ENCODE measurements at regions not wholly inside any gene's neighbourhood (a gene's known extent, or its start where the extent isn't known, plus 50 kb on each side); places are given as distances from the start of the nearest gene placed in this dataset.
A peak's percentile ranks its signal among the peaks of the same experiment; 100 is the strongest.

DNA sequence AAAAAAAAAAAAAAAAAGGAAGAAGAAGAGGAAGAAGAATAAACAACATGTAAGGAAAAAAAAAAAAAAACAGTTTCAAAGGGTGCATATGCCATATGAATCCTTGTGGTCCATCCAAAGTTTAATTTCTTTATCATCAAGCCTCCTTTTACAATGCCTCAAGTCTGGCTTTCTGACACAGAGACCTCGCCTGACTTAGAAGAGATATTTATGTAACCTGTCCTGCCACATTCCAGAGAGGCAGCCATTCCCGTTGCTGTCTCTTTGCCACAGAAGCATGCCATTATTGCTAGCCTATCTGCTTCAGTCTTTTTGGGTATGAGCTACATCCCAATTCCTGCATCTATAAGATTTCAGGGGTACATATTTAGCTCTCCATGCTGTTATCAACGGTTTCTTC is 596.7 kb upstream of the ATP2B1 start:
- Mint-ChIP-seq H3K9me3 (no peaks in the 10 kb centered on the region), H3K27ac (no peak overlapping the region), H3K36me3 (no peaks in the 10 kb centered on the region), H3K4me3 (no peak overlapping the region), H3K4me1 (peaks cover 0 to 5% (median 0%) of the 10 kb centered on the region in 4 donors), H3K27me3 (peaks cover 17% of the 10 kb centered on the region)
- ATAC-seq (ENCODE audit: low read depth in 2 of 2) (no peak), DNase-seq (no peak)
- Histone ChIP-seq H3K36me3 (ENCODE audit: control insufficient read depth, insufficient read depth, low read length) (no peaks in the 10 kb centered on the region), H3K9me3 (ENCODE audit: control insufficient read depth in 2 of 2, low read length in 2 of 2) (no peaks in the 10 kb centered on the region), H3K4me1 (ENCODE audit: control insufficient read depth, insufficient read depth, low read length, poor library complexity, severe bottlenecking) (no peaks in the 10 kb centered on the region), H3K27me3 (ENCODE audit: control insufficient read depth, insufficient read depth, low read length) (no peaks in the 10 kb centered on the region), H3K27ac (ENCODE audit: insufficient read depth, low read length, poor library complexity, severe bottlenecking) (no peak overlapping the region), H3K4me3 (ENCODE audit: low read depth, low read length) (no peak overlapping the region)

DNA sequence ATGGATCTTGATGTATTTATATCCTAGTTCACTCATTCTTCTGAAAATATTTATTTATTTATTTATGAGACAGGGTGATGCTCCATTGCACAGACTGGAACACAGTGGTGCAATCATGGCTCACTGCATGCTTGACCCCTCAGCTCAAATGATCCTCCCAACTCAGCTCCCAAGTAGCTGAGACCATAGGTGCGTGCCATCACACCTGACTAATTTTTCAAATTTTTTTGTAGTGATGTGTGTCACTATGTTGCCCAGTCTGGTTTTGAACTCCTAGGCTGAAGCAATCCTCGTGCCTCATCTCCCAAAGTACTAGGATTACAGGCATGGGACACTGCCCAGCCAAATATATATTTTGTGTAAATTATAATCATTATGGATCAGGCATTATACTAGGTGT is 595.6 kb upstream of the ATP2B1 start:
- no peaks in the 10 kb centered on the region for H3K9me3 Mint-ChIP-seq
- H3K4me1 Mint-ChIP-seq, result peaks cover 0 to 11% (median 2%) of the 10 kb centered on the region in 4 donors
- Histone ChIP-seq H3K4me3 (ENCODE audit: low read depth, low read length) (no peak overlapping the region), H3K4me1 (ENCODE audit: control insufficient read depth, insufficient read depth, low read length, poor library complexity, severe bottlenecking) (peaks cover 4% of the 10 kb centered on the region), H3K36me3 (ENCODE audit: control insufficient read depth, insufficient read depth, low read length) (no peaks in the 10 kb centered on the region), H3K27ac (ENCODE audit: insufficient read depth, low read length, poor library complexity, severe bottlenecking) (no peak overlapping the region), H3K9me3 (ENCODE audit: control insufficient read depth in 2 of 2, low read length in 2 of 2) (no peaks in the 10 kb centered on the region), H3K27me3 (ENCODE audit: control insufficient read depth, insufficient read depth, low read length) (no peaks in the 10 kb centered on the region)
- H3K4me3 Mint-ChIP-seq, result no peak overlapping the region
- DNase-seq (no peak), ATAC-seq (ENCODE audit: low read depth in 2 of 2) (no peak)
- H3K36me3 Mint-ChIP-seq, result no peaks in the 10 kb centered on the region
- peaks cover 17% of the 10 kb centered on the region for H3K27me3 Mint-ChIP-seq
- H3K27ac Mint-ChIP-seq, result no peak overlapping the region

DNA sequence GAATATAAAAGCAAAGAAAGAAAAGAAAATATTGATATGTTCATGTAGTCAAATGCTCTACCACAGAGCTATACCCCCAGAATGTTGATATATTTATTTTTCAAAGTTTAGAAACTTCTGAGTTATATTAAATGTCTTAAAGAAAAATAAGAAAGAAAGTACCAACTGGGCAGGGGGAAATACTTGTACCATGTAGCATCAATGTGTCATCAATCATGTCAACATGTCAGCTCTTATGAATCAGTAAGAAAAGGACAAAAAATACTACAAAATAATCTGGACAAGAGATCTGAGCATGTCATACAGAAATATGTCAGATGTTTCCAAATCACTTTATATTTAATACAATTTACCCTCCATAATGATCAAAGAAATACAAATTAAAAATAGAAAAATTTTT is 595.1 kb upstream of the ATP2B1 start:
- Mint-ChIP-seq H3K9me3 (no peaks in the 10 kb centered on the region), H3K27me3 (peaks cover 17% of the 10 kb centered on the region), H3K36me3 (no peaks in the 10 kb centered on the region), H3K4me1 (peaks cover 0 to 12% (median 5%) of the 10 kb centered on the region in 4 donors), H3K27ac (no peak overlapping the region), H3K4me3 (no peak overlapping the region)
- no peaks in the 10 kb centered on the region for H3K9me3 ChIP-seq (ENCODE audit: control insufficient read depth in 2 of 2, low read length in 2 of 2)
- peaks cover 9% of the 10 kb centered on the region for H3K4me1 ChIP-seq (ENCODE audit: control insufficient read depth, insufficient read depth, low read length, poor library complexity, severe bottlenecking)
- DNase-seq (no peak), ATAC-seq (ENCODE audit: low read depth in 2 of 2) (no peak)
- no peaks in the 10 kb centered on the region for H3K36me3 ChIP-seq (ENCODE audit: control insufficient read depth, insufficient read depth, low read length)
- no peaks in the 10 kb centered on the region for H3K27me3 ChIP-seq (ENCODE audit: control insufficient read depth, insufficient read depth, low read length)
- H3K4me3 ChIP-seq (ENCODE audit: low read depth, low read length), result no peak overlapping the region
- no peak overlapping the region for H3K27ac ChIP-seq (ENCODE audit: insufficient read depth, low read length, poor library complexity, severe bottlenecking)

GRCh38 chr12:90301561-90302133 is 593.0 kb upstream of the ATP2B1 start:
- Histone ChIP-seq H3K36me3 (ENCODE audit: control insufficient read depth, insufficient read depth, low read length) (no peaks in the 10 kb centered on the region), H3K4me1 (ENCODE audit: control insufficient read depth, insufficient read depth, low read length, poor library complexity, severe bottlenecking) (peaks cover 9% of the 10 kb centered on the region), H3K9me3 (ENCODE audit: control insufficient read depth in 2 of 2, low read length in 2 of 2) (no peaks in the 10 kb centered on the region), H3K27ac (ENCODE audit: insufficient read depth, low read length, poor library complexity, severe bottlenecking) (no peak overlapping the region), H3K4me3 (ENCODE audit: low read depth, low read length) (no peak overlapping the region), H3K27me3 (ENCODE audit: control insufficient read depth, insufficient read depth, low read length) (no peaks in the 10 kb centered on the region)
- H3K36me3 Mint-ChIP-seq, result no peaks in the 10 kb centered on the region
- H3K27me3 Mint-ChIP-seq, result peaks cover 16% of the 10 kb centered on the region
- peak overlapping the region in 1 of 4 donors; percentile 74 for H3K4me3 Mint-ChIP-seq
- ATAC-seq (ENCODE audit: low read depth in 2 of 2) (no peak), DNase-seq (no peak)
- H3K9me3 Mint-ChIP-seq, result no peaks in the 10 kb centered on the region
- H3K27ac Mint-ChIP-seq, result no peak overlapping the region
- peaks cover 2 to 12% (median 8%) of the 10 kb centered on the region in 4 donors for H3K4me1 Mint-ChIP-seq

DNA sequence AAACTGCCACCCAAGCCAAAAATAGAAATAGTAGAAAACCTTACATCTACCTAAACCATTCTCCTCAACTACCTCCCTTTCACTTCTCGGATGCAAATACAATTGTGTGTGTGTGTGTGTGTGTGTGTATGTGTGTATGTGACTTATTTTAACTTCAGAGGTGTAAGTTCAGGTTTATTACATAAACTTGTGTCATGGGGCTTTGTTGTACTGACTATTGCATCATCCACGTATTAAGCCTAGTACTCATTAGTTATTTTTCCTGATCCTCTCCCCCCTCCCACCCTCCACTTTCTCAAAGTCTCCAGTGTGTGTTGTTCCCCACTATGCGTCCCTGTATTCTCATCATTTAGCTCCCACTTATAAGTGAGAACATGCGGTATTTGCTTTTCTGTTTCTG is 592.5 kb upstream of the ATP2B1 start:
- Mint-ChIP-seq H3K27ac (no peak overlapping the region), H3K4me1 (peaks cover 2 to 12% (median 8%) of the 10 kb centered on the region in 4 donors), H3K4me3 (peak overlapping the region in 1 of 4 donors; percentile 74), H3K27me3 (peaks cover 14% of the 10 kb centered on the region), H3K36me3 (no peaks in the 10 kb centered on the region), H3K9me3 (no peaks in the 10 kb centered on the region)
- no peak overlapping the region for H3K4me3 ChIP-seq (ENCODE audit: low read depth, low read length)
- no peaks in the 10 kb centered on the region for H3K36me3 ChIP-seq (ENCODE audit: control insufficient read depth, insufficient read depth, low read length)
- no peak overlapping the region for H3K27ac ChIP-seq (ENCODE audit: insufficient read depth, low read length, poor library complexity, severe bottlenecking)
- ATAC-seq (ENCODE audit: low read depth in 2 of 2) (no peak), DNase-seq (no peak)
- peaks cover 9% of the 10 kb centered on the region for H3K4me1 ChIP-seq (ENCODE audit: control insufficient read depth, insufficient read depth, low read length, poor library complexity, severe bottlenecking)
- H3K27me3 ChIP-seq (ENCODE audit: control insufficient read depth, insufficient read depth, low read length), result no peaks in the 10 kb centered on the region
- no peaks in the 10 kb centered on the region for H3K9me3 ChIP-seq (ENCODE audit: control insufficient read depth in 2 of 2, low read length in 2 of 2)

DNA sequence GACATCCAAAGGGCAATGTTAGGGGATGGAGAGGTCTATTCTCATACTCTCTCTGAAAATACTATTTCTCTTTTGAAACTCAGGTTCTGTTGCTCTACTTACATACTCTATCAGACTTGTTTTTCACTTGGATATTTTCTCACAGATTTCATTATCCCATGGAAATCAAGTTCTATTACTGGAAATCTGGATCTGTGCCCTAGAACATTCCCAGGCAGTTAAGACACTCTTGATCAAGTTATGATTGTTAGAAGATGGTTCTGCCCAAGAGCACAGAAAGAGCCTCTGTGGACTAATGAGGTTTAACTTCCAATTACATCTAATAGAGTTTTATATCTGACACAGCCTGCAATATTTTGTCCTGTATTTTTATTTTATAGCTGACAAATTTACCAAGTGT is 591.0 kb upstream of the ATP2B1 start:
- no peaks in the 10 kb centered on the region for H3K36me3 ChIP-seq (ENCODE audit: control insufficient read depth, insufficient read depth, low read length)
- H3K4me3 Mint-ChIP-seq, result peak overlapping the region; percentile 45 to 89 (median 60)
- DNase-seq (no peak), ATAC-seq (ENCODE audit: low read depth in 2 of 2) (no peak)
- no peak overlapping the region for H3K27ac ChIP-seq (ENCODE audit: insufficient read depth, low read length, poor library complexity, severe bottlenecking)
- peaks cover 2 to 12% (median 8%) of the 10 kb centered on the region in 4 donors for H3K4me1 Mint-ChIP-seq
- H3K36me3 Mint-ChIP-seq, result no peaks in the 10 kb centered on the region
- peak overlapping the region; percentile 84 for H3K4me3 ChIP-seq (ENCODE audit: low read depth, low read length)
- H3K9me3 Mint-ChIP-seq, result no peaks in the 10 kb centered on the region
- no peaks in the 10 kb centered on the region for H3K9me3 ChIP-seq (ENCODE audit: control insufficient read depth in 2 of 2, low read length in 2 of 2)
- H3K27me3 Mint-ChIP-seq, result peaks cover 9% of the 10 kb centered on the region
- H3K4me1 ChIP-seq (ENCODE audit: control insufficient read depth, insufficient read depth, low read length, poor library complexity, severe bottlenecking), result peaks cover 9% of the 10 kb centered on the region
- peaks cover 2% of the 10 kb centered on the region for H3K27me3 ChIP-seq (ENCODE audit: control insufficient read depth, insufficient read depth, low read length)
- peak overlapping the region in 2 of 3 donors; percentile 4 to 34 for H3K27ac Mint-ChIP-seq

- H3K4me3 Mint-ChIP-seq, result peak overlapping the region; percentile 45 to 89 (median 60)
- no peak overlapping the region for H3K27ac ChIP-seq (ENCODE audit: insufficient read depth, low read length, poor library complexity, severe bottlenecking)
- peaks cover 2% of the 10 kb centered on the region for H3K27me3 ChIP-seq (ENCODE audit: control insufficient read depth, insufficient read depth, low read length)
- ATAC-seq (ENCODE audit: low read depth in 2 of 2), result peak in 1 of 2 donors; percentile 52
- H3K4me1 Mint-ChIP-seq, result peaks cover 2 to 12% (median 8%) of the 10 kb centered on the region in 4 donors
- no peaks in the 10 kb centered on the region for H3K9me3 ChIP-seq (ENCODE audit: control insufficient read depth in 2 of 2, low read length in 2 of 2)
- no peaks in the 10 kb centered on the region for H3K36me3 Mint-ChIP-seq
- H3K4me3 ChIP-seq (ENCODE audit: low read depth, low read length), result peak overlapping the region; percentile 84
- no peaks in the 10 kb centered on the region for H3K9me3 Mint-ChIP-seq
- H3K27ac Mint-ChIP-seq, result peak overlapping the region in 1 of 3 donors; percentile 34
- no peaks in the 10 kb centered on the region for H3K36me3 ChIP-seq (ENCODE audit: control insufficient read depth, insufficient read depth, low read length)
- DNase-seq, result peak in 1 of 3 donors; percentile 62
- H3K4me1 ChIP-seq (ENCODE audit: control insufficient read depth, insufficient read depth, low read length, poor library complexity, severe bottlenecking), result peaks cover 9% of the 10 kb centered on the region
- H3K27me3 Mint-ChIP-seq, result peaks cover 9% of the 10 kb centered on the region
These were observed 590.5 kb upstream of the ATP2B1 start for GRCh38 chr12:90299121-90299520.

GRCh38 chr12:90298289-90298948 is 589.8 kb upstream of the ATP2B1 start:
- peaks cover 2% of the 10 kb centered on the region for H3K27me3 ChIP-seq (ENCODE audit: control insufficient read depth, insufficient read depth, low read length)
- no peaks in the 10 kb centered on the region for H3K9me3 ChIP-seq (ENCODE audit: control insufficient read depth in 2 of 2, low read length in 2 of 2)
- H3K36me3 ChIP-seq (ENCODE audit: control insufficient read depth, insufficient read depth, low read length), result no peaks in the 10 kb centered on the region
- no peak overlapping the region for H3K27ac ChIP-seq (ENCODE audit: insufficient read depth, low read length, poor library complexity, severe bottlenecking)
- H3K4me3 Mint-ChIP-seq, result no peak overlapping the region
- H3K9me3 Mint-ChIP-seq, result no peaks in the 10 kb centered on the region
- no peaks in the 10 kb centered on the region for H3K36me3 Mint-ChIP-seq
- peaks cover 2 to 12% (median 8%) of the 10 kb centered on the region in 4 donors for H3K4me1 Mint-ChIP-seq
- no peak overlapping the region for H3K27ac Mint-ChIP-seq
- ATAC-seq (ENCODE audit: low read depth in 2 of 2), result no peak
- H3K4me3 ChIP-seq (ENCODE audit: low read depth, low read length), result peak overlapping the region; percentile 84
- H3K27me3 Mint-ChIP-seq, result peaks cover 9% of the 10 kb centered on the region
- DNase-seq, result no peak
- H3K4me1 ChIP-seq (ENCODE audit: control insufficient read depth, insufficient read depth, low read length, poor library complexity, severe bottlenecking), result peaks cover 9% of the 10 kb centered on the region

All from CD4-positive, CD25-positive, alpha-beta regulatory T cell (primary cell).